NB4 (cell line): ENCODE measurements at regions not wholly inside any gene's neighbourhood (a gene's known extent, or its start where the extent isn't known, plus 50 kb on each side); places are given as distances from the start of the nearest gene placed in this dataset.

Source experiments
- CTCF ChIP-seq: IDR thresholded peaks from one replicate; pipeline ENCODE4 v1.5.1; 2012; ENCODE audit warnings: low read depth, low read length
- POLR2A ChIP-seq: IDR thresholded peaks from 2 replicates; pipeline ENCODE4 v1.6.1; 2011; ENCODE audit warnings: mild to moderate bottlenecking; ENCODE audit not compliant: insufficient read length; ENCODE audit errors: extremely low read depth

GRCh38 chr4:155590796-155591585, 75.7 kb upstream of the GUCY1A1 start:
- TF ChIP-seq CTCF (no peak), POLR2A (no peak)
